SIG-M5 treated with dmso at 0.1 percent for 504 hours (cell line): ENCODE measurements at regions not wholly inside any gene's neighbourhood (a gene's known extent, or its start where the extent isn't known, plus 50 kb on each side); places are given as distances from the start of the nearest gene placed in this dataset.

Experiments used
- DNase-seq: peaks from one replicate; lab custom pipeline; 2025; ENCODE audit not compliant: unreplicated experiment; lab: John Stamatoyannopoulos, UW

- DNase-seq, result no peak
Measured at GRCh38 chr5:164005071-164005470, 499.7 kb downstream of the MAT2B start.

- no peak for DNase-seq
Measured at GRCh38 chr5:164007064-164007463, 501.6 kb downstream of the MAT2B start.

- DNase-seq, result no peak
Measured at GRCh38 chr5:164009621-164010020, 504.2 kb downstream of the MAT2B start.

GRCh38 chr5:164010900-164011299 is 505.5 kb downstream of the MAT2B start:
- no peak for DNase-seq

GRCh38 chr5:164012371-164012770 is 507.0 kb downstream of the MAT2B start:
- DNase-seq, result no peak

- peak; percentile 41 for DNase-seq
Measured at GRCh38 chr5:164013077-164013670, 507.8 kb downstream of the MAT2B start.

- no peak for DNase-seq
Measured at GRCh38 chr5:164020116-164020515, 514.7 kb downstream of the MAT2B start.

GRCh38 chr5:164027738-164028137 is 522.3 kb downstream of the MAT2B start:
- DNase-seq, result no peak

- no peak for DNase-seq
Measured at GRCh38 chr5:164038128-164038783, 532.8 kb downstream of the MAT2B start.

GRCh38 chr5:164041105-164041504 is 535.7 kb downstream of the MAT2B start:
- no peak for DNase-seq

GRCh38 chr5:164048359-164048926 is 543.0 kb downstream of the MAT2B start:
- no peak for DNase-seq

- no peak for DNase-seq
Measured at GRCh38 chr5:164051745-164052144, 546.3 kb downstream of the MAT2B start.

- no peak for DNase-seq
Measured at GRCh38 chr5:164052536-164053093, 547.2 kb downstream of the MAT2B start.

GRCh38 chr5:164053123-164053522 is 547.7 kb downstream of the MAT2B start:
- DNase-seq, result no peak

GRCh38 chr5:164054461-164054860 is 549.0 kb downstream of the MAT2B start:
- DNase-seq, result no peak

- DNase-seq, result no peak
Measured at GRCh38 chr5:164057121-164057520, 551.7 kb downstream of the MAT2B start.

- no peak for DNase-seq
Measured at GRCh38 chr5:164058621-164059020, 553.2 kb downstream of the MAT2B start.

- no peak for DNase-seq
Measured at GRCh38 chr5:164059471-164059870, 554.1 kb downstream of the MAT2B start.

GRCh38 chr5:164060786-164061355 is 555.5 kb downstream of the MAT2B start:
- no peak for DNase-seq

GRCh38 chr5:164062304-164062703 is 556.9 kb downstream of the MAT2B start:
- no peak for DNase-seq

- DNase-seq, result no peak
Measured at GRCh38 chr5:164065266-164065665, 559.8 kb downstream of the MAT2B start.

GRCh38 chr5:164071671-164072070 is 566.3 kb downstream of the MAT2B start:
- DNase-seq, result no peak
